Upper lobe of left lung (tissue), 6 donors: ENCODE measurements at regions not wholly inside any gene's neighbourhood (a gene's known extent, or its start where the extent isn't known, plus 50 kb on each side); places are given as distances from the start of the nearest gene placed in this dataset.
"Not testable (repeated sequence)": the region's sequence is repeated elsewhere in the genome, so short reads cannot be mapped to it uniquely, and the experiment has no call there.

Experiments used
- ATAC-seq, 2 donors: fragments of 200-7000 bp; cut with Tn5 transposase; one replicate each; pipeline ENCODE4 v1.9.1; 2022; ENCODE audit warnings: mild to moderate bottlenecking in 2 of 2, moderate library complexity in 2 of 2; ENCODE audit not compliant: low FRiP score in 2 of 2
- DNase-seq, 2 donors: peaks; one replicate each; pipeline ENCODE4 v3.0.0-alpha.2; 2019 to 2020
- H3K27ac ChIP-seq, 4 donors: fragments of 200-600 bp; sonication (generic); one replicate each; pipeline ENCODE4 v1.5.1; 2016 to 2019
- H3K27me3 ChIP-seq, 4 donors: fragments of 200-600 bp; sonication (generic); one replicate each; pipeline ENCODE4 v1.5.1; 2017 to 2019
- H3K36me3 ChIP-seq, 4 donors: fragments of 200-600 bp; sonication (generic); one replicate each; pipeline ENCODE4 v1.5.1; 2016 to 2019
- H3K4me1 ChIP-seq, 4 donors: fragments of 200-600 bp; sonication (generic); one replicate each; pipeline ENCODE4 v1.5.1; 2018 to 2019
- H3K4me3 ChIP-seq, 4 donors: fragments of 200-600 bp; sonication (generic); one replicate each; pipeline ENCODE4 v1.5.1; 2017 to 2019; ENCODE audit warnings: mild to moderate bottlenecking in 2 of 4, moderate library complexity in 1 of 4
- H3K9me3 ChIP-seq, 4 donors: fragments of 200-600 bp; sonication (generic); one replicate each; pipeline ENCODE4 v1.5.1; 2018 to 2019
- CTCF ChIP-seq, 6 experiments: fragments of 450-650 bp in 4 of 6; fragments of 200-600 bp in 2 of 6; sonication (generic) in 2 of 6; IDR thresholded peaks; one replicate each; pipeline ENCODE4 v1.5.1; 2016 to 2019; ENCODE audit warnings: antibody characterized with exemption in 6 of 6
- EP300 ChIP-seq, 4 donors: sonication (generic); formaldehyde crosslinking; IDR thresholded peaks; one replicate each; pipeline ENCODE4 v1.5.1; 2017; ENCODE audit warnings: antibody characterized with exemption in 4 of 4, control low read depth in 2 of 4
- POLR2A ChIP-seq, 4 donors: fragments of 450-650 bp; IDR thresholded peaks; one replicate each; pipeline ENCODE4 v1.5.1; 2016 to 2017; ENCODE audit warnings: antibody characterized with exemption in 4 of 4, mild to moderate bottlenecking in 2 of 4
- POLR2AphosphoS5 ChIP-seq, 2 donors: sonication (generic); formaldehyde crosslinking; IDR thresholded peaks; one replicate each; pipeline ENCODE4 v1.5.1; 2017; ENCODE audit warnings: antibody characterized with exemption in 2 of 2
- WGBS, 2 donors: methylation state at CpG; one replicate each; pipeline ENCODE4 v1.1.5; 2017 to 2018; 5-methylcytosine and 5-hydroxymethylcytosine counted together
- donor health status: DM: no; HTN: no; CAD: no; lungs with moderate emphysema.
- donor health status: DM: no; HTN: yes; CAD: no; lungs with severe emphysema.

- Histone ChIP-seq H3K4me3 (no peak overlapping the region), H3K36me3 (no peaks in the 10 kb centered on the region), H3K27me3 (no peaks in the 10 kb centered on the region), H3K4me1 (no peaks in the 10 kb centered on the region), H3K27ac (no peak overlapping the region), H3K9me3 (no peaks in the 10 kb centered on the region)
- TF ChIP-seq POLR2AphosphoS5 (IDR thresholded peaks at IDR 0.05): no peak
- DNase-seq (no peak), ATAC-seq (no peak)
These were observed 132.8 kb downstream of the DACT1 start for GRCh38 chr14:58770491-58770982.

GRCh38 chr14:58771016-58771415 lies 133.3 kb downstream of the DACT1 start:
- Histone ChIP-seq H3K4me1 (no peaks in the 10 kb centered on the region), H3K9me3 (no peaks in the 10 kb centered on the region), H3K27me3 (no peaks in the 10 kb centered on the region), H3K4me3 (no peak overlapping the region), H3K36me3 (no peaks in the 10 kb centered on the region), H3K27ac (no peak overlapping the region)
- no peak for DNase-seq
- WGBS, 2 donors: 93 to 96% methylated on average over 6 of the region's 6 CpGs
- no peak for ATAC-seq
- TF ChIP-seq POLR2A (IDR thresholded peaks at IDR 0.05): no peak
- TF ChIP-seq POLR2AphosphoS5 (IDR thresholded peaks at IDR 0.05): no peak
- TF ChIP-seq CTCF (IDR thresholded peaks at IDR 0.05): no peak
- TF ChIP-seq EP300 (IDR thresholded peaks at IDR 0.05): no peak

GRCh38 chr14:58772116-58772515 lies 134.4 kb downstream of the DACT1 start:
- 88 to 98% methylated on average over 3 of the region's 3 CpGs for WGBS, 2 donors
- H3K4me3 ChIP-seq: no peak overlapping the region
- ATAC-seq: no peak

GRCh38 chr14:58772794-58773620 lies 135.2 kb downstream of the DACT1 start:
- DNase-seq: no peak
- H3K4me1 ChIP-seq: no peaks in the 10 kb centered on the region
- WGBS, 2 donors: 85 to 89% methylated on average over 7 of the region's 7 CpGs
- H3K36me3 ChIP-seq: no peaks in the 10 kb centered on the region
- TF ChIP-seq CTCF (IDR thresholded peaks at IDR 0.05) (no peak), EP300 (IDR thresholded peaks at IDR 0.05) (no peak), POLR2A (IDR thresholded peaks at IDR 0.05) (no peak), POLR2AphosphoS5 (IDR thresholded peaks at IDR 0.05) (no peak)
- H3K27ac ChIP-seq: no peak overlapping the region
- H3K9me3 ChIP-seq: no peaks in the 10 kb centered on the region
- no peak overlapping the region for H3K4me3 ChIP-seq
- no peaks in the 10 kb centered on the region for H3K27me3 ChIP-seq
- ATAC-seq: no peak

More at GRCh38 chr14:58772116-58772515, 134.4 kb downstream of the DACT1 start:
- H3K4me1 ChIP-seq: no peaks in the 10 kb centered on the region
- TF ChIP-seq CTCF (IDR thresholded peaks at IDR 0.05): no peak
- TF ChIP-seq POLR2AphosphoS5 (IDR thresholded peaks at IDR 0.05): no peak
- TF ChIP-seq EP300 (IDR thresholded peaks at IDR 0.05): no peak
- TF ChIP-seq POLR2A (IDR thresholded peaks at IDR 0.05): no peak
- H3K36me3 ChIP-seq: no peaks in the 10 kb centered on the region
- H3K27ac ChIP-seq: no peak overlapping the region
- H3K27me3 ChIP-seq: no peaks in the 10 kb centered on the region
- no peaks in the 10 kb centered on the region for H3K9me3 ChIP-seq
- DNase-seq: no peak

- TF ChIP-seq POLR2AphosphoS5 (IDR thresholded peaks at IDR 0.05) (no peak), CTCF (IDR thresholded peaks at IDR 0.05) (no peak), EP300 (IDR thresholded peaks at IDR 0.05) (no peak), POLR2A (IDR thresholded peaks at IDR 0.05) (no peak)
- no peaks in the 10 kb centered on the region for H3K4me1 ChIP-seq
- H3K27me3 ChIP-seq: no peaks in the 10 kb centered on the region
- H3K27ac ChIP-seq: no peak overlapping the region
- no peak for ATAC-seq
- no peak for DNase-seq
- H3K4me3 ChIP-seq: no peak overlapping the region
- no peaks in the 10 kb centered on the region for H3K36me3 ChIP-seq
- no peaks in the 10 kb centered on the region for H3K9me3 ChIP-seq
- 95 to 100% methylated on average over 1 of the region's 1 CpG for WGBS, 2 donors
These were observed 136.8 kb downstream of the DACT1 start for GRCh38 chr14:58774531-58774930.

GRCh38 chr14:58775130-58775529 lies 137.4 kb downstream of the DACT1 start:
- WGBS, 2 donors: 81 to 88% methylated on average over 4 of the region's 4 CpGs
- ATAC-seq, DNase-seq, H3K27ac ChIP-seq, H3K9me3 ChIP-seq, H3K4me3 ChIP-seq, H3K36me3 ChIP-seq, H3K4me1 ChIP-seq, H3K27me3 ChIP-seq: not testable (repeated sequence)
